GM21576 (cell line): ENCODE measurements at regions not wholly inside any gene's neighbourhood (a gene's known extent, or its start where the extent isn't known, plus 50 kb on each side); places are given as distances from the start of the nearest gene placed in this dataset.

Experiments used
- ATAC-seq: cut with Tn5 transposase; IDR thresholded peaks from one replicate; pipeline ENCODE4 v1.9.1; 2021; ENCODE audit warnings: mild to moderate bottlenecking, moderate library complexity; ENCODE audit not compliant: unreplicated experiment

GRCh38 chr4:26020083-26020668, 106.2 kb downstream of the SMIM20 start:
- ATAC-seq, result no peak

- ATAC-seq, result no peak
Measured at GRCh38 chr4:26020881-26021280, 106.9 kb downstream of the SMIM20 start.

GRCh38 chr4:26021417-26022345, 107.7 kb downstream of the SMIM20 start:
- no peak for ATAC-seq

GRCh38 chr4:26022346-26023202, 108.6 kb downstream of the SMIM20 start:
- ATAC-seq, result no peak

- ATAC-seq, result no peak
Measured at GRCh38 chr4:26023203-26023972, 109.4 kb downstream of the SMIM20 start.

- ATAC-seq, result no peak
Measured at GRCh38 chr4:26024079-26024478, 110.1 kb downstream of the SMIM20 start.

- no peak for ATAC-seq
Measured at GRCh38 chr4:26028133-26028792, 114.2 kb downstream of the SMIM20 start.

- ATAC-seq, result peak; percentile 91
Measured at GRCh38 chr4:26028793-26029567, 115.0 kb downstream of the SMIM20 start.

- ATAC-seq, result no peak
Measured at GRCh38 chr4:26029568-26030131, 115.6 kb downstream of the SMIM20 start.

- no peak for ATAC-seq
Measured at GRCh38 chr4:26030260-26030667, 116.2 kb downstream of the SMIM20 start.

GRCh38 chr4:26030780-26031179, 116.8 kb downstream of the SMIM20 start:
- no peak for ATAC-seq

GRCh38 chr4:26031704-26032103, 117.7 kb downstream of the SMIM20 start:
- ATAC-seq, result no peak

GRCh38 chr4:26032142-26032541, 118.1 kb downstream of the SMIM20 start:
- ATAC-seq, result no peak

- no peak for ATAC-seq
Measured at GRCh38 chr4:26032630-26033317, 118.8 kb downstream of the SMIM20 start.

- ATAC-seq, result no peak
Measured at GRCh38 chr4:26033389-26033788, 119.4 kb downstream of the SMIM20 start.

- no peak for ATAC-seq
Measured at GRCh38 chr4:26034849-26035248, 120.8 kb downstream of the SMIM20 start.

- no peak for ATAC-seq
Measured at GRCh38 chr4:26035921-26036320, 121.9 kb downstream of the SMIM20 start.

GRCh38 chr4:26039639-26040359, 125.8 kb downstream of the SMIM20 start:
- ATAC-seq, result no peak
